ENCODE measurements at regions not wholly inside any gene's neighbourhood (a gene's known extent, or its start where the extent isn't known, plus 50 kb on each side); places are given as distances from the start of the nearest gene placed in this dataset.

DNA sequence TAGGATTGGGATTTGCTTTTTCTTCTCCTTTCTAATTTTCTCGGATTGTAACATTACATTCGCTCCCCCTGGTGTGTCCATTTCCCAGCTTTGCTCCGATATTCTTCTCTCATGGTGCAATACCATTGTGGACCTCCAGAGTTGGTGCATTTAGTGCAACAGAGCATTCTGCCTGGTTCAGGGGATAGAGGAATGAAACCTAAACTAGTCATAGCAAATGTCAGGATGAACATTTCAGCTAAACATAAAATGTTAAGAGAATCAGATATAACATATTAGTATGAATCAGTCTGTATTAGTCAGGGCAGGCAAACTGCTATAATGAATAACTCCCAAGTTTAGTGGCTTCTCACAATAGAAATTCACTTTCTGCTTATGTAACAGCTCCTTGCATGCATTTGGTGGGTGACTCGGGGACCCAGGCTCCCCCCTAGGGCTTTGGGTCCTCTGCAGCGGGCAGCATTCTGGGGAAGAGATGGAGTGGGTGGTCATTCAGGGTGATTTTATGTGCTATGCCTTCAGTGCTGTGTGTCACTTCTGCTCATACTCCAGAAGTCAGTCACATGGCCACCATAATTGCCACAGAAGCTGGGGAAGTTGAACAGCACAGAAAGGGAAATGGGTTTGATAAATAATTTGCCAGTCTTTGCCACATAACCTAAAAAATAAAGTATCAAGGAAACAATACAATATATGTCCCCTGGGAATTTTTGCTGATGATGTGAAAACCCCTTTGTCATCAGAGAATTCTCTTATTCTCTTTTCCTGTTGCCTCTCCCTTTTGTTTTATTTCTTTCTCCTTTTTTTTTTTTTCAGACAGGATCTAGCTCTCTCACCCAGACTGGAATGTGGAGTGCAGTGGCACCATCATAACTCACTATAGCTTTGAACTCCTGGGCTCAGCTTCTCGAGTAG lies 111.0 kb downstream of the HSPH1 start:
- intact Hi-C loops (cut with DNase I) = no loop called here
- DNase-seq = no peak

DNA sequence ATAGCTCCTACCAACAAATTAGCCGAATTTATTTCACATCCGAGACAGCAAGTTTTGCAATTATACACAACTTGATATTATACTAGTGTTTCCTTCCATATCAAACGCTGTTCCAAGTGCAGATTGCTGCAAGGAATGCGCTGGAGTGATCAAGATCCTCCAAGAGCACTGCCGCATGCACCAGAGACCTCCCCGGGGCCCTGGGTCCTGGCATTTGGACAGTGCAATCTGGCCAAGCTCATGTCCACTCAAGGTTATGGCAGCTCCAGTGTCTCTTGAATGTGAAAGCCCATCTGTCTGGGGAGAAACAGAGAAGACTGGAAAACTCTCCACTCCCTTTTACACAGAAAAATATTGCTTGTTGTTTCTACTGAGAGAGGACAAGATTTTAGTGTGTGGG lies 111.9 kb downstream of the HSPH1 start:
- DNase-seq = no peak
- intact Hi-C loops (cut with DNase I) = loop anchor here (10.0 kb wide), 1 partner anchor 185 kb away; no protein-coding TSS in a partner anchor

DNA sequence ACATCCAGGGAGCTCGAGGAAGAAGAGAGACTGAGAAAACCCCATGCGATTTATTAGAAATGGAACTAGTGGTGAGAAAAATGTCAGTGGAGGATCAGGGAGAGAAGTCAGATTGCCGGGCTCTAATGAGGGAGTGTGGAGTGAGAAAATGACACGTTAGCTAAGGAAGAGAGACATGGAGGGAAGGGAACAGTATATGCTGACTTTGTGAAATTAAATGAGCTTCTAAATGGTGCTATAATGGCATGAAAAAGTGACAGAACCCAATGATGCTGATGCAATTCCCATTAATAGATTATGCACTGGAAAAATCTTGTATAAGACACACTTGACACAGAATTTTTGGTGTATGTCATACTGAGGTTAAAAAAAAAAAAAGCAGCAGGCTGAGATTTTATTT lies 112.6 kb downstream of the HSPH1 start:
- intact Hi-C loops (cut with DNase I) = loop anchor here (10.0 kb wide), 1 partner anchor 184 kb away; no protein-coding TSS in a partner anchor
- DNase-seq = no peak

DNA sequence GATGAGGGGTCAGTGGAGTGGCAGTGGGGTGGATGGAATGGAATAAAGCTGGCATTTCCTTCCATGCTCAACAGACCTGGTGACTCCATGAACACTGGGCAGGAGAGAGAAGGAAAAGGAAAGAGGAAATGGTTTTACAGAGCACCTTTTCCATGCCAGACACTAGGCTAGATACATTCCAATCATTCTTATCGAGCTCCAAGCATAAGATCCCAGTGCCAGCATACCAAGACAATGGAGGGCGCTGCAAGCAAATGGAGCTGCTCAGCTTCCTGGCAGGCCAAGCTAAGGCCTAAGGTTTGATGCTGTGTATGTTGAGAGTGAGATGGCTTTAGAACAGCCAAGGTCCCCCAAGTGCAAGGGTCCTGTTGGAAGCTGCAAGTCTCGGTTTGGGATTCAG lies 113.2 kb downstream of the HSPH1 start:
- no peak for DNase-seq
- intact Hi-C loops (cut with DNase I) = loop anchor here (10.0 kb wide), 1 partner anchor 184 kb away; no protein-coding TSS in a partner anchor

DNA sequence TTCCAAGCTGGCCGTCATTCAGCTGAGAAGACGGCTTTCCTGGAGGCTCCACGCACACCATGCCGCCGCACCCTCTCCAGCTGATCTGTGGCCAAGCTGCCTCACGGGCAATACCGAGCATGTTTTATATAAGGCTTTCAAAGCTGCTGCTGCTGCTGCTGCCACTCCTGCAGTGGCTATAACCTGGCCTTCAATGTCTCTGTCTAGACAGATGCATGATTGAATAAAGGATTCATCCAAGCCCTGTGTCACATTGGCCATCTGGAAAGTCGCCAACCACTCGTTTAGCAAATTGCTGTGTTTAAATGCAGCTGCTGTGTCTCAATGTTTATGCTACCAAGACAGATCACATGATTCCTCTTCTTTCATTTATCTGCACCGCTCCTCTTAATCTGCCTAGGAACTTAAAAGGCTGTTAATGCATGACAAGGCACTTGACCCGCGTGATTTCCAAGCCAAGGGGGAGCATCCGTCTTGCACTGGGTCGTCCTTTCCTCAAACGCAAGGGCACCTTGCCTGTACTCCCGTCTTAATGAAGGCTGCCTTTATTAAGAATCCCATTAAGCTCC lies 114.3 kb downstream of the TEX26 start:
- intact Hi-C loops (cut with DNase I) = loop anchor here (10.0 kb wide), 1 partner anchor 182 kb away; no protein-coding TSS in a partner anchor

DNA sequence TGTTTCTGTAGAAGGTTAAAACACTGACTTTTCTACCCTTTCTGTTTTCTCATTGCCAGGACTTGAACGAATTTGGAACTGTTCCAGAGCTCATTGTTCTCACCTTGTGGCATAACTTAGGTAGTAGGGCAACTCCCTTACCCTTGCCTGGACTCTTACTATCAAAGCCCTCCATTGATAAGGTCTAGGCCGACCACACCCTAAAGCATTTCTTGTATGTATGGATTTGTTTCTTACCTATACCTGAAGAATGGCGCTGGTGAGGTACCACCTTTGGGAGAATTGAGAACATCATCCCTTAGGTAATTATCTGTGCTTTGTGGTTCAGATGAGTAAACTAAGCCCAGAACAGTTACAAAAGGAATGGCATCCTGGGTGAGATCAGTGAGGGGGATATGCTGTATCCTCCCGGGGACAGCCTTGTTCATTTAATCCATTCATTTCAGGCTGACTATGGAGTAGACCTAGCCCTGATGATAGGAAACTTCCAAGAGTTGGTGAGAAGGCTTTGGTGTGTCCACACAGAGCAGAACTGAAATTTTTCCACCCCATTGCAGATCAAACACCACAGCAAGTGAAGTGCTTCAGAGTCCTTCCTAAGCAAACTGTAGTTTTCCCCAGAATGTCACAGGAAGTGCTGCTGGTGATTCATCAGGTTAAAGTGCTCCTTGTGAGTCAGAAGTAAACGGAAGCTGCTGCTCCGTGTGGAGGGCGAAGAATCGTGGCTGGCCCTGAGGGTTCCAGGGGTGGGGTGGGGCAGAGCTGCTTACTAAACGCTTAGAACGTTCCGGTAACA lies 113.0 kb downstream of the TEX26 start:
- DNase-seq = no peak
- intact Hi-C loops (cut with DNase I) = loop anchor here (2.0 to 10.0 kb wide), 2 partner anchors 67 to 181 kb away; no protein-coding TSS in a partner anchor

More for the DNA sequence above, 114.3 kb downstream of the TEX26 start:
- peak in 7 of 10 donors; percentile 37 to 91 (median 52) for DNase-seq

DNA sequence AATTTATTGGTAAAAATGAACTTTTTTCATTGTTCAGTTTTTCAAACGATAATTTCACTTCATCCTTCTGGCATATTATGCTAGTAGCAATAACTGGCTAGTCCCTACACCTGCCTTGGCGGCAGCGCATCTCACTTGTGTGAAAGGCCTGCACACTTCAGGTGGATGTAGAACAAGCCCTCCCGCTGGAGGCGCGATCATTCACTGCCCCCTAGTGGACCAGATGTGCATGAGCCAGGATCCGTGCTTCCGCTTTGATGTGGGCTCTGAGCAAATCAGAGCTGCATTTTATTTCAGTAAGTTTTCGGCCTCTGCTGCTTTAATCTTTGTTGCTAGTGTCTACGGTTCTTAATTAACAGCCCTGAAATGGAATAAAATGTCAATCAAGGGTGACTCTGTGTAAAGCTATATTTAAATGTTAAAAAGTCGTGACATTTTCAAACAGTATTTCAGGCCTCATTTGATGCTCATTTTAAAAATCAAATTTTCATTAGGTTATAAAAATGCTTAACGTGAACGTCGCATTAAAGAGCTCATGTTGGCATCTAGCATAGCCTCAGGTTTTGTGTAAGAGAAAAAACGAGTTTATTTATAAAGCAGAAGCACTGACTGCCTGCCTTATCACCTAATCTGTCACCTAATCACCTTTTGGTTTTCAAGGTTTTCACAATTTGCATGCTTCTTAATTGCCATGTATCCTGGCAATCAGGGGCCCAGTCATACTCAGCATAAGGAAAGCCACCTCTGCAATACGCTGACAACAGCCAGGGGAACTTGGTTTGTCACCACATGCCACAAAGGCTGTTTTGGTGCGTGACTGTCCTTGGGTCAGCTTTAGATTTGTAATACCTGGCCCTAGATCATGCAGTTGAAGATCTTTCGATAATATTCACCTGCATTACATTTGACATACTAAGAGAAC lies 112.2 kb downstream of the TEX26 start:
- DNase-seq = peak; percentile 75 to 97 (median 82)
- intact Hi-C loops (cut with DNase I) = loop anchor here (2.0 to 10.0 kb wide), 4 partner anchors 66 to 912 kb away; no protein-coding TSS in a partner anchor

DNA sequence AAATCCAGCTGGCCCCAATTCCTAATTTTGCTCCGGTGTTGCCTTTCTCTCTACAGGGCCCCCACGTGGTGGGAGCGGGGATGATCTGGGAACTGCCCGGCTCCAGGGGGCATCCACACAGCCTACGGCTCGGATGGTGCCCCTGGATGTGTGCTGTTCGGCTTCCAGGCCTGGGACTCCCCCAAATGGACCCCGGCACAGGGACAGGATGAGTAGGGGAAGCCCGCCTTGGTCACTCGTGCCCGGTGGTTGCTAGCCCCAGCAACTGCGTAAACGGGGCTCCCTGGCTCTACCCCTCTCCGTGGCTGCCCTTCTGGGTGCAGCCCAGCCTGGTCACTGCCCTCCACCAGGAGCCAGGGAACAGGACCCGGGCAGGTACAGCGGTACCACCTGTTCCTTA lies 111.5 kb downstream of the TEX26 start:
- no peak for DNase-seq
- intact Hi-C loops (cut with DNase I) = loop anchor here (2.0 to 10.0 kb wide), 4 partner anchors 65 to 912 kb away; no protein-coding TSS in a partner anchor

DNA sequence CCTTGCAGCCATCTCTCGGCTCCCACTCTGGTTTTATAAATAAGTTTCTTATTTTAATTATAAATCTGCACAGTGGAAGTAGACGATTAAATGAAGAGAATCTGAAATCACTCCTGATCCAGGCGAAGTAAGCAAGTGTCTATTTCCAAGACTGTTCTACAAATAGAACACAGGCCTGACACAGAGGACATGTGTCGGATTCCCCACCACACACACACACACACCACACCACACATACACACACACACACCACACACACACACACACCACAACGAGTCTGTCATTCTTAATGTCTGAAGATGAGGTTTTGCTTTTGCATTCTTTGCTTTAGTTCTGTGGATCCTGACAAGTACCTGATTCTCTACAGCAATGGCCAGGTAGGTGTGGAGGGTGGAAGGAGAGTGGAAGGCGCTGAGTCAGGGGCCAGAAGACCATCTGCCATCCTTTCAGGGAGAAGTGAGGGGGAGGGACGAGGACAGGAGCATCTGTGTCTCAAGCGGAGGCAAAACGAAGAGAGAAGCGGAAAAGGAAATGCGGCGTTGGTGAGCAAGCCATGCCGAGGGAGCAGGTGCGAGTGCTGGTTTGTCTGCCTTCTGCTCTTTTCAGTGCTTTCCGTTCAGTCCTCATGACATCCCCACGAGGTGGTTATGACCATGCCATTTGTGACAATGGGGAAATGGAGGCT lies 110.2 kb downstream of the TEX26 start:
- peak in 1 of 10 donors; percentile 80 for DNase-seq
- intact Hi-C loops (cut with DNase I) = loop anchor here (5.0 to 10.0 kb wide), 3 partner anchors 178 to 910 kb away; no protein-coding TSS in a partner anchor

DNA sequence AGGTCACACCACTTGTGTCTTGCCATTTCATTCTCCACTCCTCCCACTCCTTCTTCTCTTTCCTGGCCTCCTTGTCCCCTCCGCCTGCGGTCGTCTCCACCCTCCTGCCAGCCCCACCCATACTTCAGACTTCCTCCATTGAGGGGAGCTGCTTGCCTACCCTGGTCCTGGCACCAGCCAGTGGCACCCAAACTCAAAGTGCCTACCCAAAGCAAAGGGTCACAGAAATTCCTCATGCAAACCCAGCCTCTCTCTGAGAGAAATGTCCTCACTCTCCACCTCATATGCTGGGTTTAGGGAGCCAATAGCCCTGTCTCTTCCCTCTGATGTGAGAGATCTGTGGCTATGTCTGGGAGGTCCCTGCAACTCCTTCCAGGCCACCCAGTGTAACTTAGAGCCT lies 109.6 kb downstream of the TEX26 start:
- intact Hi-C loops (cut with DNase I) = loop anchor here (5.0 to 10.0 kb wide), 3 partner anchors 177 to 910 kb away; no protein-coding TSS in a partner anchor
- DNase-seq = no peak

DNA sequence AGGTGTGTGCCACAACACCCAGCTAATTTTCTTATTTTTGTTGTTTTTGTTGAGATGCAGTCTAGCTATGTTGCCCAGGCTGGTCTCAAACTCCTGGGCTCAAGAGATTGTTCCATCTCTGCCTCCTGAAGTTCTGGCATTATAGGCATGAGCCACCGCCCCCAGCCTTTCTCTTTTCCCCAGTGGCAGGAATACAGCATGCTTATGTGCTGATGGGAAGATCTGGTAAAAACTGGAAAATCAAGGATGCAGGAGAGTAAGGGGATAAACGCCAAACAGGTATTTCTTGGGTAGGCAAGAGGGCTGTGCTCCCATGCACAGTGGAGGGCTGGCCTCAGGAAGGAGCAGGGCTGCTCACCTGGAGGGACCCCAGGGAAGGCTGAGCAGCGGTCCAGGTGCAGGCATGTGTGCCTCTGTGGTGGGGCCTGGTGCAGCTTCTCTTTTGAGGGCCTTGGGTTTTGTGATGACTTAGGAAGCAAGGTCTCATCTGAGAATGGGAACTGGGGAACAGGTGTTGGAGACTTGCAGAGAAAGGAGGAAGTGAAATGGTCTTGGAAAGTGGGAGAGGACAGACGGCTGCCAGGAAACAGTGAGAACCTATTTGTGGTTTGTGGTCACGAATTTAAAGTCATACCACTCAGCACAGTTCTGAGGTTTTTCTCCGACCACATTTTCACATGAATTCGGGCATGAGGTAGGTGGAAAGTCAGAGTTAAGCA lies 106.5 kb downstream of the TEX26 start:
- no peak for DNase-seq
- intact Hi-C loops (cut with DNase I) = no loop called here

DNA sequence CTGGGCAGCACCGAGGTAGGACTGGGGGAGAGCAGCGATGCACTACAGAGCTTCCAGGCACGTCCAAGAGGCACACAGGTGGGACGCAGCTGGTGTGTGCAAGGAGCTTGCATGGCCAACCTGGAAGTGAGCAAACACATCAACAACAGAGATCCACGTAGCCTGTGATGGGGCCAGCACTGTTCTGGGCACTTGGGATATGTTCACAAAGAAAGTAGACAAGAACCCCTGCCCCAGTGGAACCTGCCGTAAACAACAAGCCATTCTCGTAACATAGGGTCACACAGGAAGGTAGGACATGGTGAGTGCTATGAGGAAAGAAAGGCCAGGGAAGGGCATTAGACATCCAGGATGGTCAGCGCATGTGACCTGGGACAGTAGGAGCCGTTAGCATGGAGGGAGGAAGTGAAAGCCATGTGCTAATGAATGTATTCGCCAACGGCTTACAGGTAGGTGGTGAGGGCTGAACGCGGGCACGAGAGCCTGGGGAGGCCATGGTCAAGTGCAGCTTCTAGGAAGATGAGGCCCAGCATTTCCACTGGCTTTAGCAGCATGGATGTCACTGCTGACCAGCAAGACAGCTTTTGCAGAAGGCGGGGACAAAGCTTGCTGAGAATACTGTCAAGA lies 105.5 kb downstream of the TEX26 start:
- no peak for DNase-seq

DNA sequence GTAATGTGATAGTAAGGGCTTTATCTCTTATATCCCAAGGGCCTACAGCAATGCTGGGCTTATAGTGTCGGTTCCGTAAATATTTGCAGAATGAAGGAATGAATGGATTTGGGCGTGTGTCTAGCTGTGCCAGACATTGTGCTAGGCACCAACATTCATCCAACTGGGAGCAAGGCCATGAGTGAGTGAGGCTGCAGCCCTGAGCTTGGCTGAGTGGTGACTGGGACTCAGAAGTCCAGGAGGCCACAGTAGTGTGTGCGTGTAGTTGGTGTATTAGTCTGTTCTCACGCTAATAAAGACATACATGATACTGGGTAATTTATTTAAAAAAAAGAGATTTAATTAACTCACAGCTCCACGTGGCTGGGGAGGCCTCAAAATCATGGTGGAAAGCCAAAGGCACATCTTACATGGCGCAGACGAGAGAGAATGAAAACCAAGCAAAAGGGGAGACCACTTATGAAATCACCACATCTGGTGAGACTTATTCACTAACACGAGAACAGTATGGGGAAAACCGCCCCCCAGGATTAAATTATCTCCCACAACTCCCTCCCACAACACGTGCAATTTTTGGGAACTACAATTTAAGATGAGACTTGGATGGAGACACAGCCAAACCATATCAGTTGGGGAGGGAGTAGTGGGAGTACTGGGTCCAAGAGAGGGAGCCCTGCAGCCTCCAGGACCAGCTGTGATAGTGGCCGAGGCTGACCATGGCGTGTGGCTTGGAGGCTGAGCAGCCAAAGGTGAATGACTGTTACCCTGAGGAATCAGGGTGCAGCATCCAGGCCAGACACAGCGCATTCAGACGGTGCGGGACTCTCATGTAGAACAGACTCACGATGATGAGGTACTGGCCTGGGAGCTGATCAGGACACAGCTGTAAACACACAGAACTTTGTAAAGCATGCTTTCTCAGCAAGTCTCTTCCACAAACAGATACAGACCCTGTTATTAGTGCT lies 104.6 kb downstream of the TEX26 start:
- DNase-seq = no peak

More for the DNA sequence above, 105.5 kb downstream of the TEX26 start:
- intact Hi-C loops (cut with DNase I) = no loop called here

DNA sequence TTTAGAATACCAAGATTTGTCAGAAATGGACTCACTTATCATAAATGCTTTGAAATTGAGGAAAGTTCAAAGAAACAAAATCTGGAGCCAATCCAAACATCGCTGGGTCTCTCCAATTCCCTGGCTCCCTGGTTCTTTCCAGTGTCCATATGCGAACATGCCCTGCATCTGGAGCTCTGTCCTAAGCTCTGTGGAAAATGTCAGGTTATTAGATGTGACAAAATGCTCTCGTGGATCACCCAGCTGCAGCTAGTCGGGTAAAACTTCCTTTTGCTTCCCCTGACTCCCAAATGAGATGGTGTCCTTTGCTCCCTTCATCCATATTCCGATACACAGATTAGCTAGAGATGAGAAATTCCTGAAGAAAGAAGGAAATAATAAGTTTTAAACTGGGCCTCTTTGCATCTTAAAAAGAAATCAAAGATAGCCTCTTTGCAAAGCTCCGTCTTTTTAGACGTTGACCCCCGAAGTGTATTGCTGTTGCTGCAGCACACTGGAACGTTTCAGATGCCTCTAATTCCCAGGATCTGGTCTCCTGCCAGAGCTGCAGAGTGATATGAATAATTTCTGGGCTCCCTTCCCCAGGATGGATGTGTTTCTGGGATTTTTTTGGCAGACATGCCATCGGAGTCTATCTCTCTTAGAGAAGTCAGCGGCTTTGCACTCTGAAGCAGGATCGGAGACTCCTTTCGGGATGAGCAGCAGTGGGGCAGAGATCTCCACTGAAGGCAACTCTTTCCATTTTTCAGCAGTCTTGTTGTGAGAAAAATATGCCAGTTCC lies 102.9 kb downstream of the TEX26 start:
- DNase-seq = peak in 1 of 10 donors; percentile 46
- intact Hi-C loops (cut with DNase I) = no loop called here

More for the DNA sequence above, 104.6 kb downstream of the TEX26 start:
- intact Hi-C loops (cut with DNase I) = no loop called here

DNA sequence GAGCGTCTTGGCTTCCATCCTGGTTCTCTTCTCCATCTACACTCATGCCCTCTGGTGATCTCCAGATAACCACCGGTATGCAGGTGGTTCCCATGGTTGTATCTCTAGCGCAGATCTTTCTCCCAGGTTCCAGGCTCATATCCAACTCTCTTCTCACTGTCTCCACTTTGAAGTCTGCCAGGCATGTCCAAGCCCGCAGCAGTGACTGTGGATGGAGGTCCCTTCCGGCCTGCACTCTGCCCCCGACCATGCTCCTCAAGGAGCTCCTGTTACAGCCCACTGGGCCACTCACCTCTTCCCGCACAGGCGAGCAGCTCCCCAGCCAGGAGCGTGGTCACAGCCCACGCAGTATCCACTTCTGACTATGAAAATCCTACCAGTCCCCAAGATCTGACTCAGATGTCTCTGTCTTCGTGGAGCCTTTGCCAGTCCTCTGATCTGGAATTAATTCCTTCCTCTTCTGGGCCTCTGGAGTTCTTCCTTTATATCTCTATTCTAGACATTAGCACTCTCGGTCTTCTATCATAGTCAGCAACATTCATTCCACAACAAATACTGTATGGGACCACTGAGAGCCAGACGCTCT lies 100.2 kb downstream of the TEX26 start:
- DNase-seq = peak in 1 of 10 donors; percentile 22
- intact Hi-C loops (cut with DNase I) = no loop called here

All from posterior cingulate gyrus (tissue), 11 donors.